ENCODE measurements at regions not wholly inside any gene's neighbourhood (a gene's known extent, or its start where the extent isn't known, plus 50 kb on each side); places are given as distances from the start of the nearest gene placed in this dataset.

DNA sequence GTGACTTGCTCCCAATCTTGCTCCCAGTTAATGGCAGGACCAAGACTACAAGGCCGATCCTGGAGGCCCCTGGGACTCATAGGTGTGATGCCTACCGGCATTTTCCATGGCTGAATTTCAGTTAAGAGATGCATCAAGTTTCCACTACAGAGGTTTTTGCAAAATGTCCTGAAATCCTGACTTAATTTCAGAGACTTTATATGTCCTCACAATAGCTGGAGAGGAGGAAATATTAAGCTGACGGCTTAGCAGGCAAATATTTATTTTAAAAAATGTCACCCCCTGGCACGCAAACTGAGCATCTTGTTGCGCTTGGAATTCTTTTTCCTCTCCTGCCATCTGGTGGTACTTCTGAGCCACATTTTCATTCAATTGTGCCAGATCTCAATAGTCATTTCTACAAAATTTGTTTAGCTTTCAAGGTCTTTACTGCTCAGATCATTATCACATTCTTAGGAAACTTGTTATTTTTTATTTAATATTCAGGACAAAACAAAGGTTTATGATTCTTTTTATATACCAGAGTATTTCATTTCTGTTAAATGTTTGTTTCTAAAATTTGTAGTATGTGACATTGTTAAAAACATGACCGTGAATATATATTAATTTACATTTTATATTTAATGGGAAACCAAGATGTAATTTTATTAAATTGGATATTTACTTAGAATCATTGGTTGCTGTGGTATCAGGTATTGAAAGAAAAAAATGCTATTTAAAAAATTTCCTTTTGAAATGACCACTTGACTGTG lies 189.2 kb upstream of the THRB start:
- TF ChIP-seq, protein P1, sequence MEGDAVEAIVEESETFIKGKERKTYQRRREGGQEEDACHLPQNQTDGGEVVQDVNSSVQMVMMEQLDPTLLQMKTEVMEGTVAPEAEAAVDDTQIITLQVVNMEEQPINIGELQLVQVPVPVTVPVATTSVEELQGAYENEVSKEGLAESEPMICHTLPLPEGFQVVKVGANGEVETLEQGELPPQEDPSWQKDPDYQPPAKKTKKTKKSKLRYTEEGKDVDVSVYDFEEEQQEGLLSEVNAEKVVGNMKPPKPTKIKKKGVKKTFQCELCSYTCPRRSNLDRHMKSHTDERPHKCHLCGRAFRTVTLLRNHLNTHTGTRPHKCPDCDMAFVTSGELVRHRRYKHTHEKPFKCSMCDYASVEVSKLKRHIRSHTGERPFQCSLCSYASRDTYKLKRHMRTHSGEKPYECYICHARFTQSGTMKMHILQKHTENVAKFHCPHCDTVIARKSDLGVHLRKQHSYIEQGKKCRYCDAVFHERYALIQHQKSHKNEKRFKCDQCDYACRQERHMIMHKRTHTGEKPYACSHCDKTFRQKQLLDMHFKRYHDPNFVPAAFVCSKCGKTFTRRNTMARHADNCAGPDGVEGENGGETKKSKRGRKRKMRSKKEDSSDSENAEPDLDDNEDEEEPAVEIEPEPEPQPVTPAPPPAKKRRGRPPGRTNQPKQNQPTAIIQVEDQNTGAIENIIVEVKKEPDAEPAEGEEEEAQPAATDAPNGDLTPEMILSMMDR (IDR thresholded peaks at IDR 0.05; ENCODE audit: extremely low read depth in 1 of 2, insufficient read depth in 1 of 2, low read depth in 1 of 2, low read length in 2 of 2) = peak; percentile 52 to 54
- TF ChIP-seq POLR2AphosphoS5 (IDR thresholded peaks at IDR 0.05; ENCODE audit: insufficient read depth, low read depth, low read length) = no peak
- TF ChIP-seq POLR2A (IDR thresholded peaks at IDR 0.05; ENCODE audit: low read depth, low read length) = no peak
- TF ChIP-seq MYC (IDR thresholded peaks at IDR 0.05; ENCODE audit: low read depth, low read length) = no peak
- TF ChIP-seq, protein P2, sequence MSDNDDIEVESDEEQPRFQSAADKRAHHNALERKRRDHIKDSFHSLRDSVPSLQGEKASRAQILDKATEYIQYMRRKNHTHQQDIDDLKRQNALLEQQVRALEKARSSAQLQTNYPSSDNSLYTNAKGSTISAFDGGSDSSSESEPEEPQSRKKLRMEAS (IDR thresholded peaks at IDR 0.05; ENCODE audit: insufficient read depth, insufficient read length) = no peak
- TF ChIP-seq JUN (IDR thresholded peaks at IDR 0.05; ENCODE audit: borderline replicate concordance, insufficient read depth, insufficient read length, low read depth) = no peak

Data from endothelial cell of umbilical vein (primary cell).